ENCODE measurements at regions not wholly inside any gene's neighbourhood (a gene's known extent, or its start where the extent isn't known, plus 50 kb on each side); places are given as distances from the start of the nearest gene placed in this dataset.

DNA sequence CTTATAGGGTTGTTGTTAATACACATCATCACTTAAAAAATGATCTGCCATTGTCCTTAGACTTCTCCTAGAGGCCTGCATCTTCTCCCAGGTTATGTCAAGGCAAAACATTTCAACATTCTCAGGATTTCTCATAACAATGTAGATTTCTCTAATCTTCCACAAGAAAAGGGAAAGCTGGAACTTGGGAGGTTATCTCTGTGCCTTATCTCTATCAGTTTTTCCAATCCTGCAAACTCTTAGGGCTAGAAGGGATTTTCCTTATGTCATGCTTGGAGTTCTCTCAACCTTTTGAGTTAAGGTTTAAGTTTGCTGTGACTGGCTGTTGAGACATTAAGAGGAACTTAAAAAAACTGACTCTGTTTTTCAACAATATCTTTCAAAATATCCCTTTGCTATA, 300.6 kb upstream of the TFPI start:
- TF ChIP-seq RAD21 (IDR thresholded peaks at IDR 0.05) (no peak), FOXA1 (IDR thresholded peaks at IDR 0.05) (no peak), YY1 (IDR thresholded peaks at IDR 0.05) (no peak), RXRA (IDR thresholded peaks at IDR 0.05) (no peak)
- TF ChIP-seq, protein P1, sequence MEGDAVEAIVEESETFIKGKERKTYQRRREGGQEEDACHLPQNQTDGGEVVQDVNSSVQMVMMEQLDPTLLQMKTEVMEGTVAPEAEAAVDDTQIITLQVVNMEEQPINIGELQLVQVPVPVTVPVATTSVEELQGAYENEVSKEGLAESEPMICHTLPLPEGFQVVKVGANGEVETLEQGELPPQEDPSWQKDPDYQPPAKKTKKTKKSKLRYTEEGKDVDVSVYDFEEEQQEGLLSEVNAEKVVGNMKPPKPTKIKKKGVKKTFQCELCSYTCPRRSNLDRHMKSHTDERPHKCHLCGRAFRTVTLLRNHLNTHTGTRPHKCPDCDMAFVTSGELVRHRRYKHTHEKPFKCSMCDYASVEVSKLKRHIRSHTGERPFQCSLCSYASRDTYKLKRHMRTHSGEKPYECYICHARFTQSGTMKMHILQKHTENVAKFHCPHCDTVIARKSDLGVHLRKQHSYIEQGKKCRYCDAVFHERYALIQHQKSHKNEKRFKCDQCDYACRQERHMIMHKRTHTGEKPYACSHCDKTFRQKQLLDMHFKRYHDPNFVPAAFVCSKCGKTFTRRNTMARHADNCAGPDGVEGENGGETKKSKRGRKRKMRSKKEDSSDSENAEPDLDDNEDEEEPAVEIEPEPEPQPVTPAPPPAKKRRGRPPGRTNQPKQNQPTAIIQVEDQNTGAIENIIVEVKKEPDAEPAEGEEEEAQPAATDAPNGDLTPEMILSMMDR (IDR thresholded peaks at IDR 0.05; ENCODE audit: low read depth, low read length, missing input control) = no peak
- TF ChIP-seq, protein P2, sequence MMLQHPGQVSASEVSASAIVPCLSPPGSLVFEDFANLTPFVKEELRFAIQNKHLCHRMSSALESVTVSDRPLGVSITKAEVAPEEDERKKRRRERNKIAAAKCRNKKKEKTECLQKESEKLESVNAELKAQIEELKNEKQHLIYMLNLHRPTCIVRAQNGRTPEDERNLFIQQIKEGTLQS (IDR thresholded peaks at IDR 0.05) = no peak

Measured in liver (tissue), 3 donors.